DMS153 treated with DMSO at 0.1 percent for 48 hours (cell line): ENCODE measurements at regions not wholly inside any gene's neighbourhood (a gene's known extent, or its start where the extent isn't known, plus 50 kb on each side); places are given as distances from the start of the nearest gene placed in this dataset.
"Not testable (repeated sequence)": the region's sequence is repeated elsewhere in the genome, so short reads cannot be mapped to it uniquely, and the experiment has no call there.

Experiments
- DNase-seq: peaks from one replicate; lab custom pipeline; 2025; ENCODE audit not compliant: unreplicated experiment; lab: John Stamatoyannopoulos, UW

GRCh38 chr7:27410812-27411544 is 168.4 kb downstream of the EVX1 start:
- DNase-seq = no peak

DNA sequence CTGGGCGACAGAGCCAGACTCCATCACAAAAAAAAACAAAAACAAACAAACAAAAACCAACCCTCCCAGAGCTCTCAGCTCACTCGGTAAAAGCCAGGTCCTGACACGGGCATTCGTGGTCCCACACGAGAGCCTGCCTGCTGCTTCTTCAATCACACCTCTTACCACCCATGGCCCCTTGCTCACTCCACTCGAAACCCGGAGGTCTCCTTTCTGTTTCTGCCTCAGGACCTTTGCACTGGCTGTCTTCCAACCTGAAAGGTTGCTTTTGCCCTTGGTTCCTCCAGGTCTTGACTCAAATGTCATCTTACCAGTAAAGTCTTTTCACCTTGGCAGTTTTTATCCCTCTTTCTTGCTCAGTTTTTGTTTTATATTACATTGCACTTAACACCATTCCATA is 169.6 kb downstream of the EVX1 start:
- no peak for DNase-seq

GRCh38 chr7:27418541-27418940 is 175.9 kb downstream of the EVX1 start:
- no peak for DNase-seq

DNA sequence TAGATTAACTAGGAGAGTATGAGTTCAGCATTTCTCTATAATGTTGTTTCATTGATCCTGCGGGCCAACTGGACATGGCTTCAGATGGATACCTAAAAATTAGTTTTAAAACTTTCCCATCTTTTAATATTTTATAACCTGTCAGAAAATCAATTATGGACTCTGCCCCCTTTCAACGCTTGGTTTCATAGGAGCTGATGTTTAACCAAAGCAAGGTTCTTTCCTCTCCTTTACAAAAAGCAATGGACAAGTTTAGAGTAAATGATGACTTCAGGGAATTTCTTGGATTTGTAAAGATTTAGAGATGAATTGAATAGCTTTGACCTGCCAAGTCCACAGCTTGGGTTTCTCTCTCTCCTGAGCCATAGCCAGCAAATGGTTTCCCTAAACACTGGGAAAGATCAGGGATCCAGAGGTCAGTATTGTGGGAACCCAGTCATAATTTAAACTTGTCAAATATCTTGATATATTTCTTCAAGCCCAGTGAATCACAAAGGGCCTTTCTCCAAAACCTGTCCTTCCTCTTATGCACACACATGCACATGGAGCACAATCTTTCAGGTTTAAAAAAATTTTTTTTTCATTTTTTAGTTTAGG is 177.1 kb downstream of the EVX1 start:
- DNase-seq = no peak

DNA sequence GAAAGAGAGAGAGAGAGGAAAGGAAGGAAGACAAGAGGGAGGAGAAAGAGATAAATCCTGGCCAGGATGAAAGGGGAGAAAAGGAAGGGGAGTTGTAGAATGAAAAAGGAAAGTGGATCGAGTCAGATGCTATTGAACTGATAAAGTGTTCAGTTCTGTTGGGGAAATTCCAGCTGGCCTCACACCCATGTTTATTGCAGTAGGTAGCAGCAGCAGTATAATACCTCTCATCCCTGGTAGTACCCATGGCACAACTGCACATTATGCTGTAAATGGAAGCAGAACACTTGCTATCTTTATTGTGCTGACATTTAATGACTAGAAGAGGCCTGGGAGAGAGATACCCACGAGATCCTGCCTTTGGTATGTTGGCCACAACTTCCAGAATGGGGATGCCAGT is 178.1 kb downstream of the EVX1 start:
- no peak for DNase-seq

DNA sequence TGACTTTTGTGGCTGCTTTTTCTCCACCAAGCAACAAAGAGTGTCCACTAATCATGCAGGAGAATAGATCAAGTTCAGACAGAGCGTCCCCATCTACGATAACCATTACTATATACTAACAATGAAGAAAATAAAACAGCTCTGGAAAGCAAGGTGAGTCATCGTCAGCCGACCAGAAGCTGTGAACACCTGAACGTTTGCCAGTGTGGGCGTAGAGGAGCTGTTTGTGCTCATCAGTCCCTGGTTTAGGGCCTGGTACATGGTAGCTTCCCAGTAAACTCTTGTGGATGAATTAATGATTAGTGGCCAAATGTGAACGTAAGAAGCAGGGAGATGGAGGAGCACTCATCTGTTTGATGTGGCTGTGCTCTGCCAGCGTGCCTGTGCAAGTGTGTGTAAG is 180.7 kb downstream of the EVX1 start:
- peak; percentile 21 for DNase-seq

GRCh38 chr7:27423821-27424220 is 181.2 kb downstream of the EVX1 start:
- DNase-seq = no peak

- DNase-seq = no peak
Observed at GRCh38 chr7:27424231-27424630, 181.6 kb downstream of the EVX1 start.

- peak; percentile 30 for DNase-seq
Observed at GRCh38 chr7:27424749-27425148, 182.1 kb downstream of the EVX1 start.

GRCh38 chr7:27427416-27427815 is 184.8 kb downstream of the EVX1 start:
- DNase-seq = no peak

- no peak for DNase-seq
Observed at GRCh38 chr7:27430105-27430504, 187.5 kb downstream of the EVX1 start.

DNA sequence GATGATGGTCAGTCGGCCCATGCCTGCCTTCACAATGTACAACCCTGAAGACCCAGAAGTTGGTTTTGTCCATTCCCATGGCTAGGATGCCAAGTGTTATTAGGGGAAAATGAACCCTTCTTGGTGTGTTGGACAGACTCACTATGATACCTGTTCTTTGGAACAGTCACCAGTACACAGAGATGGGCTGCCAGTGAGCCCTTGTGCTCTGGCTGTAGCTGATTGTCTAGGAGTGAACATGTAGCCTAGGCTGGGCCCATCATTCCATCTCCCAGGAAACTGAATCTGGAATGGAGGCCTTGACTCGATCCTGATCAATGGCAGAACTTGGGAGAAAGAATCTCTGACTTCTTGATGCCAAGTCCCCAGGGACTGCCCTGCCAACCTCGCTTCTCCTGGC is 188.9 kb downstream of the EVX1 start:
- DNase-seq = no peak

DNA sequence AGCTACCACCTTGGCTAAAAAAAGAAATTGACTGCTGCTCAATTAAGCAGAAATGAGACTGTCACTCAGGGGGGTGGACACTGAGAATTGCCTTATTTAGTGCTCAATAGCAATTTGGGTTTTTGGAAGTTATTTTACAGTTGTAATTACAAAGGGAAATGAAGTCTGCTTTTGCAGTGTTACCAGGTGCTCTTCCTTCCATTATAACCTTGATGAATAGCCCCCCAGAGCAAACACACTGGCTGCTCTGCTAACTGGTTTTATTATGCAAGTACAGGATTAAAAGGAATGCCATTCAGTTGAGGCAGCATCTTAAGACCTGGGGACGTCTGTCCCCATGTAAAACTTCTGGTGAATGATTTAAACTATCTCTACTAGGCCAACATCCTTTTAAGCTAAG is 191.0 kb downstream of the EVX1 start:
- DNase-seq = no peak

DNA sequence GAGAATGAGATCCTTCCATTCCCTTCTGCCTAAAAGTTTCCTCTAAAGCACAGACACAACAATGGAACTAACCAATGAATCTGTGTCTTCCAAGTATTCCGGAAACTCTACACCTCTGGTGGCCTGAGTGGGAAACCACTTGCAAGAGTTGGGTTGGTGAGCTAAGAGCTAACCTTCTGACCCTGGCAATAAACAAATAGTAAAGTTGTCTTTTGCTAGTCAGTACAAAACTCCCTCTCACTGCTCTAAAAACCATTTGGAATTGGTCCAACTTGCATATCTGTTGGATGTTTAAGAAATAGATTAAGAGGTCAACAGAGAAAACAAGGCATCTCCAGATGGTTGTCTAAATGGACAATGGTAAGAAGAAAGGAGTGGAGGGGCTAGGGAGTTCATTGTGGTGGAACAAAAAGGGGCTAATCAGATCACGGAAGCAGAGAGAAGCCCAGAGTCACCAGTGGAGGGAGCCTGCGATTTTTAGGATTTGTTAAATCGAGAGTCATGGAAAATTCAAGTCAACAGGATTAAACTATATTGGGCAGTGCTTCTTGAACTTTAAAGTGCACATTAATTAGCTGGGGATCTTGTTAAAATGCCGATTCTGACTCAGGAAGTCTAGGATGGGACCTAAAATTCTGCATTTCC is 192.3 kb downstream of the EVX1 start:
- DNase-seq = no peak

DNA sequence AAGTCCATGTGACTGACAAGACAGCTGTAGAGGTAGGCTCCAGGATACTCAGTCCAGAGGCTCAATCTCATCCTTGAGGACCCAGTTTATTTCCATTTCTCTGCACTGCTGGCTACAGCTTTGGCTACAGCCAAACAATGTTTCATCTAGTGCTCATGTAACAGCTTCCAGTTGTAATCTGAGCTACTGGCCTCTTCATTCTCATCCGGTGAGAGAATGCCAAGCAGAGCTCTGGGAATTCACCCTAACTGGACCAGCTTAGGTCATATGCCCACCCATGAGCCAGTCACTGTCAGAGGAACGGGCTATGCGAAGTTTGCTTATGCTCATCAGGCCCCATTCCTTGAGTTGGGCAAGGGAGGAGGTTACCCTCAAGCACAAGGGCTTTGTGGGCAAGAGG is 192.9 kb downstream of the EVX1 start:
- no peak for DNase-seq

- no peak for DNase-seq
Observed at GRCh38 chr7:27438881-27439589, 196.4 kb downstream of the EVX1 start.

GRCh38 chr7:27442455-27442854 is 199.9 kb downstream of the EVX1 start:
- DNase-seq = no peak

DNA sequence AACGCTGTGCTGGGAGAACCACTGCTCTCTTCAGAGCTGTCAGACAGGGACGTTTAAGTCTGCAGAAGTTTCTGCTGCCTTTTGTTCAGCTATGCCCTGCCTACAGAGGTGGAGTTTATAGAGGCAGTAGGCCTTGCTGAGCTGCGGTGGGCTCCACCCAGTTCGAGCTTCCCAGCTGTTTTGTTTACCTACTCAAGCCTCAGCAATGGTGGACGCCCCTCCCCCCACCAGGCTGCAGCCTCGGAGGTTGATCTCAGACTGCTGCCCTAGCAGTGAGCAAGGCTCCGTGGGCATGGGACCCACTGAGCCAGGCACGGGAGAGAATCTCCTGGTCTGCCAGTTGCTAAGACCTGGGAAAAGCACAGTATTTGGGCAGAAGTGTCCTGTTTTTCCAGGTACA is 206.4 kb downstream of the EVX1 start:
- not testable (repeated sequence) for DNase-seq

DNA sequence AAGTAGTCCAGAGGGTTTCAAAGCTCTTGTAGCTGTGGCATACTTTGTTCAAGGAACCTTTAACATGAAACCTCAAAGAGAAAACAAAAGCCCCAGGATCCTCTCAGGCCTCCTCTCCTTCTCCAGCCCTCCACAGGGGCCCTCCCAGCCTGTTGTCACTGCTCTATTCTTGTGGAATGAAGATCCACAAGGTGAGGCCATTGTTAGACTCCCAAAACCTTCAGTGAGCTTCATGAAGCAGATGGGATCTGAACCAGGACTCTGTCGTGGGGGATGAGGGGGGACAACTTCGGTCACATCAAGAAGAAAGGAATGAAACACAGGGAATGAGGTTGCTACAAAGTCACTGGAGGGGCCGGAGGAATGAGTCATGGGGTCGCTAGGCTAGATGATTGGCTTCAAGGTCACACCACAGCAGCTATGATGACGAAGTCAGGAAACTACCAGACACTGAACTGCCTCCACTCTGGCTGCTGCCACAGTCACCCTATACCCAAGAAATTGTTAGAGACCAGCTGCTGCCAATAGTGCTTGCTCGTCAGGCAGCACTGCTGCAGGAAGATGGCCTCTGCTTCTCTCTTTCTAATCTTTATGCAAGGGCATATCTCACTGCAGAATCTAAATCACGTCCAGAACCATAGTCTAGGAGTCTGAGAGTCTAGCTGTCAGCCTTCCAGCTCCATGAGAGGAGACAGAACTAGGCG is 208.8 kb downstream of the HIBADH start:
- no peak for DNase-seq

GRCh38 chr7:27457120-27457519 is 205.6 kb downstream of the HIBADH start:
- DNase-seq = not testable (repeated sequence)
